Right lobe of liver (tissue), 6 donors: ENCODE measurements at regions not wholly inside any gene's neighbourhood (a gene's known extent, or its start where the extent isn't known, plus 50 kb on each side); places are given as distances from the start of the nearest gene placed in this dataset.

Source experiments
- ATAC-seq, 4 donors: fragments of 200-7000 bp; cut with Tn5 transposase; one replicate each; pipeline ENCODE4 v1.9.1; 2020; ENCODE audit warnings: mild to moderate bottlenecking in 4 of 4, moderate library complexity in 4 of 4
- DNase-seq, 3 donors: peaks; one replicate each; pipeline ENCODE4 v3.0.0-alpha.2; 2020
- H3K27ac ChIP-seq, 3 donors: fragments of 200-600 bp; one replicate each; pipeline ENCODE4 v1.8.0; 2022
- H3K27me3 ChIP-seq, 2 donors: fragments of 200-600 bp; one replicate each; pipeline ENCODE4 v1.8.0; 2022
- H3K36me3 ChIP-seq, 4 donors: fragments of 200-600 bp; sonication (generic) in 1 of 4; one replicate each; pipeline versions ENCODE4 v1.5.1 to v1.8.0; 2017 to 2022; ENCODE audit warnings: control low read depth in 1 of 4
- H3K4me1 ChIP-seq, 4 donors: fragments of 200-600 bp; sonication (generic) in 1 of 4; one replicate each; pipeline versions ENCODE4 v1.5.1 to v1.8.0; 2017 to 2022; ENCODE audit warnings: control low read depth in 1 of 4
- H3K4me3 ChIP-seq, 3 donors: fragments of 200-600 bp; one replicate each; pipeline ENCODE4 v1.8.0; 2022
- H3K9me3 ChIP-seq, 4 donors: fragments of 200-600 bp; sonication (generic) in 1 of 4; one replicate each; pipeline versions ENCODE4 v1.5.1 to v1.8.0; 2017 to 2022; ENCODE audit warnings: control low read depth in 1 of 4
- CTCF ChIP-seq, 4 donors: fragments of 200-600 bp in 3 of 4; fragments of 450-650 bp in 1 of 4; IDR thresholded peaks; one replicate each; pipeline versions ENCODE4 v1.5.1 to v1.8.0; 2016 to 2022; ENCODE audit warnings: antibody characterized with exemption in 4 of 4, mild to moderate bottlenecking in 2 of 4
- POLR2A ChIP-seq: fragments of 450-650 bp; IDR thresholded peaks from one replicate; pipeline ENCODE4 v1.6.1; 2017; ENCODE audit warnings: antibody characterized with exemption, mild to moderate bottlenecking
- WGBS: methylation state at CpG from one replicate; pipeline ENCODE4 v1.1.6; 2018; ENCODE audit warnings: low coverage, low lambda C conversion rate; ENCODE audit not compliant: insufficient coverage; ENCODE audit errors: missing lambda C conversion rate; 5-methylcytosine and 5-hydroxymethylcytosine counted together
- intact Hi-C, 2 donors: fragments of 100-400 bp; cut with DNase I; formaldehyde crosslinking; loops; one replicate each; pipeline versions ENCODE4 v1.11.2 to v1.14.1; 2022
- donor health status: DM: no; HTN: yes; CAD: no.
- donor health status: DM: no; HTN: no; CAD: no.
- donor health status: DM: no; HTN: no; CAD: no.
- donor health status: DM: no; HTN: yes; CAD: no.
- donor health status: DM: no; HTN: yes; CAD: no.

GRCh38 chrX:120746153-120746552 lies 116.3 kb upstream of the C1GALT1C1 start:
- Histone ChIP-seq H3K27me3 (no peaks in the 10 kb centered on the region), H3K9me3 (no peaks in the 10 kb centered on the region), H3K36me3 (no peaks in the 10 kb centered on the region), H3K4me3 (no peak overlapping the region), H3K27ac (no peak overlapping the region), H3K4me1 (peaks cover 0 to 3% (median 0%) of the 10 kb centered on the region in 4 donors)
- intact Hi-C loops = no loop called here
- DNase-seq (no peak), ATAC-seq (no peak)
- WGBS = 67% methylated on average over 2 of the region's 2 CpGs
- TF ChIP-seq CTCF (IDR thresholded peaks at IDR 0.05) = no peak
- no peak for TF ChIP-seq POLR2A

GRCh38 chrX:120742946-120743665 lies 113.3 kb upstream of the C1GALT1C1 start:
- no peaks in the 10 kb centered on the region for H3K9me3 ChIP-seq
- H3K4me3 ChIP-seq = no peak overlapping the region
- H3K27me3 ChIP-seq = no peaks in the 10 kb centered on the region
- H3K36me3 ChIP-seq = no peaks in the 10 kb centered on the region
- WGBS = 76% methylated on average over 5 of the region's 5 CpGs
- H3K27ac ChIP-seq = no peak overlapping the region
- intact Hi-C loops = no loop called here
- H3K4me1 ChIP-seq = peaks cover 0 to 3% (median 0%) of the 10 kb centered on the region in 4 donors
- DNase-seq (no peak), ATAC-seq (no peak)
- TF ChIP-seq CTCF (IDR thresholded peaks at IDR 0.05) (no peak), POLR2A (no peak)

GRCh38 chrX:120741452-120741851 lies 111.6 kb upstream of the C1GALT1C1 start:
- Histone ChIP-seq H3K9me3 (no peaks in the 10 kb centered on the region), H3K36me3 (no peaks in the 10 kb centered on the region), H3K4me3 (no peak overlapping the region), H3K27ac (no peak overlapping the region), H3K4me1 (no peaks in the 10 kb centered on the region), H3K27me3 (no peaks in the 10 kb centered on the region)
- TF ChIP-seq CTCF (IDR thresholded peaks at IDR 0.05) (no peak), POLR2A (no peak)
- intact Hi-C loops = no loop called here
- DNase-seq (no peak), ATAC-seq (no peak)
- WGBS = 90% methylated on average over 3 of the region's 3 CpGs

GRCh38 chrX:120740072-120740471 lies 110.2 kb upstream of the C1GALT1C1 start:
- WGBS = 19% methylated on average over 2 of the region's 2 CpGs

More at GRCh38 chrX:120740072-120740471, 110.2 kb upstream of the C1GALT1C1 start:
- DNase-seq = no peak
- no peaks in the 10 kb centered on the region for H3K36me3 ChIP-seq
- H3K4me1 ChIP-seq = no peaks in the 10 kb centered on the region
- intact Hi-C loops = no loop called here
- ATAC-seq = peak in 1 of 4 donors; percentile 64
- no peaks in the 10 kb centered on the region for H3K9me3 ChIP-seq
- H3K27ac ChIP-seq = no peak overlapping the region
- no peak for TF ChIP-seq CTCF (IDR thresholded peaks at IDR 0.05)
- TF ChIP-seq POLR2A = no peak
- H3K27me3 ChIP-seq = no peaks in the 10 kb centered on the region
- no peak overlapping the region for H3K4me3 ChIP-seq
